Karpas-422 (cell line): ENCODE measurements at regions not wholly inside any gene's neighbourhood (a gene's known extent, or its start where the extent isn't known, plus 50 kb on each side); places are given as distances from the start of the nearest gene placed in this dataset.

ENCODE experiments used
- DNase-seq: peaks from one replicate; pipeline ENCODE4 v3.0.0-alpha.2; 2015
- H2AFZ ChIP-seq: fragments of 200-600 bp; sonication (generic); 2 replicates; pipeline ENCODE4 v1.6.1; 2014; ENCODE audit warnings: antibody characterized with exemption, low read length, mixed read lengths
- H3K27ac ChIP-seq: fragments of 200-600 bp; sonication (generic); 2 replicates; pipeline ENCODE4 v1.5.1; 2014; ENCODE audit warnings: mild to moderate bottlenecking, low read length, moderate library complexity
- H3K27me3 ChIP-seq: fragments of 200-600 bp; sonication (generic); 2 replicates; pipeline ENCODE4 v1.6.1; 2014; ENCODE audit warnings: low read length, mixed read lengths
- H3K36me3 ChIP-seq: fragments of 200-600 bp; sonication (generic); 2 replicates; pipeline ENCODE4 v1.6.1; 2014; ENCODE audit warnings: low read length, mixed read lengths; ENCODE audit not compliant: insufficient read depth
- H3K4me1 ChIP-seq: fragments of 200-600 bp; sonication (generic); 2 replicates; pipeline ENCODE4 v1.6.1; 2014; ENCODE audit warnings: mild to moderate bottlenecking, low read length, mixed read lengths
- H3K4me2 ChIP-seq: fragments of 200-600 bp; sonication (generic); 2 replicates; pipeline ENCODE4 v1.6.1; 2014; ENCODE audit warnings: low read length, low read depth, mild to moderate bottlenecking; ENCODE audit not compliant: poor library complexity, severe bottlenecking
- H3K4me3 ChIP-seq: fragments of 200-600 bp; sonication (generic); 2 replicates; pipeline ENCODE4 v1.5.1; 2014; ENCODE audit warnings: mild to moderate bottlenecking, antibody characterized with exemption, low read length, mixed read lengths
- H3K79me2 ChIP-seq: fragments of 200-600 bp; sonication (generic); 2 replicates; pipeline ENCODE4 v1.6.1; 2014; ENCODE audit warnings: mild to moderate bottlenecking, low read length, mixed read lengths
- H3K9ac ChIP-seq: fragments of 200-600 bp; sonication (generic); 2 replicates; pipeline ENCODE4 v1.6.0; 2014; ENCODE audit warnings: low read length
- H3K9me2 ChIP-seq: fragments of 200-600 bp; sonication (generic), shearing (Covaris generic); replicated peaks from 2 replicates; pipeline ENCODE4 v1.6.0; 2014; ENCODE audit warnings: mild to moderate bottlenecking, low read length, moderate library complexity; ENCODE audit not compliant: insufficient read depth
- H3K9me3 ChIP-seq: fragments of 300-700, 200-600 bp; sonication (generic); 2 replicates; pipeline ENCODE4 v1.6.1; 2014; ENCODE audit warnings: low read length, mixed read lengths
- H4K20me1 ChIP-seq: fragments of 200-600 bp; sonication (generic); 2 replicates; pipeline ENCODE4 v1.6.1; 2014; ENCODE audit warnings: mild to moderate bottlenecking, antibody characterized with exemption, low read length, low read depth; ENCODE audit not compliant: insufficient read depth

DNA sequence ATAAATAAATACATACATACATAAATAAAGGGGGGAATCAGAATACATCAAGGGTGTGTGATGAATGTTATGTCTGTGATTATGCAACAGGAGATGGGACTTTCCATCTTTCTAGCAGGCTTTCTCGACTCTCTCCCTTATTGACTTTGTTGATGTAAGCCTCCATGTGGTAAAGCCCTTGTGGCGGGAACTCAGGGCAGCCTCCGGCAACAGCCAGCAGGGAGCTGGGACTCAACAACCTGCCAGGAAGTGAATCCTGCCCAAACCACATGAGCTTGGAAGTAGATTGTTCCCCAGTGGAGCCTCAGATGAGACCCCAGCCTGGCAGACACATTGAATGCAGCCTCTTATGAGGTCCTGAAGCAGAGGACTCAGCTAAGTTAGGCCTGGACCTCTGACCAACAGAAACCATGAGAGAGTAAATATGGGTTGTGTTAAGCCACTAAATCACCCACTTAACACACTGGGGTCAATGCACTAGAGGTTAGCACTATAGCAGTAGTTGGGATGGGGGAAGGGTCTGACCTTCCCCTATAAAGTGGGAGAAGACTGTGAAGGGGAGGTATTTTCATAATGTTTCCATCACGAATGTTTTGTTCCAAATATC, 104.0 kb downstream of the JCAD start:
- no peaks in the 10 kb centered on the region for H3K9me2 ChIP-seq
- H3K79me2 ChIP-seq = no peaks in the 10 kb centered on the region
- no peak overlapping the region for H2AFZ ChIP-seq
- no peaks in the 10 kb centered on the region for H3K27me3 ChIP-seq
- peaks cover 9% of the 10 kb centered on the region for H3K4me1 ChIP-seq
- H3K36me3 ChIP-seq = no peaks in the 10 kb centered on the region
- no peak for DNase-seq
- H3K27ac ChIP-seq = no peak overlapping the region
- H4K20me1 ChIP-seq = no peaks in the 10 kb centered on the region
- no peak overlapping the region for H3K4me3 ChIP-seq
- H3K9ac ChIP-seq = no peak overlapping the region
- no peaks in the 10 kb centered on the region for H3K9me3 ChIP-seq
- H3K4me2 ChIP-seq = no peak overlapping the region

GRCh38 chr10:29951441-29951931, 107.9 kb downstream of the JCAD start:
- no peaks in the 10 kb centered on the region for H3K27me3 ChIP-seq
- no peak overlapping the region for H3K27ac ChIP-seq
- DNase-seq = no peak
- H3K36me3 ChIP-seq = no peaks in the 10 kb centered on the region
- H3K9me2 ChIP-seq = no peaks in the 10 kb centered on the region
- H3K79me2 ChIP-seq = no peaks in the 10 kb centered on the region
- no peaks in the 10 kb centered on the region for H3K9me3 ChIP-seq
- no peaks in the 10 kb centered on the region for H3K4me1 ChIP-seq
- H4K20me1 ChIP-seq = no peaks in the 10 kb centered on the region
- no peak overlapping the region for H3K9ac ChIP-seq
- H3K4me3 ChIP-seq = no peak overlapping the region
- H3K4me2 ChIP-seq = no peak overlapping the region
- no peak overlapping the region for H2AFZ ChIP-seq

DNA sequence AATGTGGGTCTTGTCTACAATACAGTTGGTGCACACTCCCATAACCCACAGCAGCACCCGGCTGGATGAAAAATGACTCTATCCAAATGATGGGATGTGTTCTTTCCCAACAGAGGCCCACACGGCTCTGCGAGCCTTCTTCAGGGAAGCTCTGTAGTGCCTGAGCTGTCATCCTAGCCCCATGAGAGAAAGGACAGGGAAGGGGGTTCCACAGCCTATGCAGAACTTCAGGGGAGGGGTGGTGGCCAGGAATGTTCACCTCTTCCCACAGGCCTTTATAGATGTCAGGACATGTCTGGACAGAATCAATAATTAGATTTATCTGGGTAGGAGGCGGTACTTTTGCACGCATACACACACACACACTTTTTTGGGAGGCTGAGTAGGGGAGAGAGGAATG, 109.0 kb downstream of the JCAD start:
- no peak overlapping the region for H3K4me3 ChIP-seq
- H4K20me1 ChIP-seq = no peaks in the 10 kb centered on the region
- no peak overlapping the region for H3K27ac ChIP-seq
- no peak overlapping the region for H3K9ac ChIP-seq
- no peaks in the 10 kb centered on the region for H3K9me3 ChIP-seq
- H3K4me1 ChIP-seq = no peaks in the 10 kb centered on the region
- DNase-seq = no peak
- no peaks in the 10 kb centered on the region for H3K9me2 ChIP-seq
- no peaks in the 10 kb centered on the region for H3K27me3 ChIP-seq
- no peaks in the 10 kb centered on the region for H3K79me2 ChIP-seq
- no peaks in the 10 kb centered on the region for H3K36me3 ChIP-seq
- no peak overlapping the region for H3K4me2 ChIP-seq
- no peak overlapping the region for H2AFZ ChIP-seq

- H4K20me1 ChIP-seq = no peaks in the 10 kb centered on the region
- no peak overlapping the region for H2AFZ ChIP-seq
- H3K9ac ChIP-seq = no peak overlapping the region
- H3K27ac ChIP-seq = no peak overlapping the region
- H3K9me2 ChIP-seq = no peaks in the 10 kb centered on the region
- no peaks in the 10 kb centered on the region for H3K4me1 ChIP-seq
- H3K79me2 ChIP-seq = no peaks in the 10 kb centered on the region
- H3K27me3 ChIP-seq = no peaks in the 10 kb centered on the region
- H3K9me3 ChIP-seq = no peaks in the 10 kb centered on the region
- no peak for DNase-seq
- no peaks in the 10 kb centered on the region for H3K36me3 ChIP-seq
- no peak overlapping the region for H3K4me2 ChIP-seq
- no peak overlapping the region for H3K4me3 ChIP-seq
These were observed 109.9 kb downstream of the JCAD start for GRCh38 chr10:29949411-29950011.

DNA sequence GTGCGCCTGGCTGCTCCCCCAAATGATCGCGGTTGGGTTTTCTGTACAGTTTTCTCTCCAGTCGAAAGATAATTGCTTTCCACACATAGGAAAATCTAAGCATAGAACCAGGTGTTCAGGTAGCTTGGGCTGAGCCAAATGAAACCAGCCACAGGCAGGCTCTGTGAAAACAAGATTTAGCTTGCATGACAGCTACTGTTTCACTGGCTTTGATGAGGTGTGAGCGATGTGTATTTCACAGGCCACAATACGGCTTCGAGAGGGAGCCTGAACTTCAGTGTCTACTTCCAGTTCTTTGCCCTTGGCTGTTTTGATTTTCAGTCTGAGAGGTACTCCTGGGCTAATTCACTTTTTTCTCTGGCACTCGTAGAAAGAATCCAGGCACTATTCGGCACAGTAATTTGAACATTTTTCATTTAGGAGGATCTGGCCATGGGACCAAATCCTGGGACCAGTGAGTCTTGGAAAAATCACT, 110.5 kb downstream of the JCAD start:
- Histone ChIP-seq H3K9me3 (no peaks in the 10 kb centered on the region), H3K9me2 (no peaks in the 10 kb centered on the region), H3K79me2 (no peaks in the 10 kb centered on the region), H4K20me1 (no peaks in the 10 kb centered on the region), H3K4me3 (no peak overlapping the region), H3K36me3 (no peaks in the 10 kb centered on the region), H3K4me2 (no peak overlapping the region), H3K27me3 (no peaks in the 10 kb centered on the region), H3K4me1 (no peaks in the 10 kb centered on the region), H2AFZ (no peak overlapping the region), H3K9ac (no peak overlapping the region), H3K27ac (no peak overlapping the region)
- DNase-seq = no peak

DNA sequence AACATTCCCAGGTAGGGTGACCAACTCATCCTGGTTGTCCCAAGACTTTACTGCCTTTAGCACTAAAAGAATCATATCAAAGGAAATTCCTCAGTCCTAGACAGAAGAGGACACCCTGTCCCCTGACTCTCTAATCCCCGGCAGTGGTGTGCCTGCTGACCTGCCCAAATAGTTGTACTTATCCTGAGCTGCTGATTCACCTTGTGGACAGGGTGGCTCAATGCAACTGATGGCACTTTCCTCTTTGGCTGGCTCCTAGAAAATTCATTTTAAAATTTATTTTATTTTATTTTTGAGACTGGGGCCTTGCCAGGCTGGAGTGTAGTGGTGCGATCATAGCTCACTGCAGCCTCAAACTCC, 111.7 kb downstream of the JCAD start:
- Histone ChIP-seq H3K9me2 (no peaks in the 10 kb centered on the region), H3K4me2 (no peak overlapping the region), H3K4me3 (no peak overlapping the region), H2AFZ (no peak overlapping the region), H3K9ac (no peak overlapping the region), H3K27ac (no peak overlapping the region), H3K36me3 (no peaks in the 10 kb centered on the region), H4K20me1 (no peaks in the 10 kb centered on the region), H3K79me2 (no peaks in the 10 kb centered on the region), H3K27me3 (no peaks in the 10 kb centered on the region), H3K9me3 (no peaks in the 10 kb centered on the region), H3K4me1 (no peaks in the 10 kb centered on the region)
- no peak for DNase-seq

DNA sequence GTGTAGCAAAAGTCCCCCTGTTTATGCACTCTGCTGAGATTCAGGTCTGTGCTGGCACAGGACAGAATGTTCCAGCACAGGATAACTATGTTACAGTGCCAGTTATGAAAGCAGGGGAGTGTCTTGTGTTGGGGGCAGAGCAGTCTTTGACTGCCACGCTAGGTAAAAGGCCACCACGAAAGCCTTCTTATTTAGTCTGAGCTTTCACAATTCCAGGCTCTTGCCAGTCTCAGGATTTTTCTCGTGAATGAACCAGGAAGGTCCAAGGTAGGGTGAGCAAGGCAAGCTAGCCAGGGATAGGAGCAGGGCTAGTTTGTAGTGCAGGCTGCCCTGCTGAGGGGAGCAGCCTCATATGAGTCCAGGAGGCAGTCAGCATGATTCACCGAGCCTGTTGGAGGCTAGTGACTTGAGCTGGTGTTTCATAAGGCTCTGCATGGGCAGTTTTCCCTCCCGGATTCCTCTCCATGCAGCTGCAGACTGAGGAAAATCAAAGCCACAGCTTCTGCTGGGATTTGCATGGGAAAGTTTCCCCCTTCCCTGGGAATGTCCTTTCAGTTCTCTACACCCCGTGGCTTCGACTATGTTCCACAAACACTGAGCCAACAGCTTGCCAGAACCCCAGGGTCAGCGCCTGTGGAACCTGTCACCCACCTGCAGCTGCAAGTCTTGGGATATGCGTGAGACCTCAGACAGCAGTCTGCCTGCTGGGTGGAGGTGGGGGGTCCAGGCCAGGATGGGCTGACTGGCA, 112.3 kb downstream of the JCAD start:
- Histone ChIP-seq H3K9ac (no peak overlapping the region), H3K27ac (no peak overlapping the region), H3K9me3 (no peaks in the 10 kb centered on the region), H3K9me2 (no peaks in the 10 kb centered on the region), H3K79me2 (no peaks in the 10 kb centered on the region), H3K4me2 (no peak overlapping the region), H3K36me3 (no peaks in the 10 kb centered on the region), H3K4me3 (no peak overlapping the region), H4K20me1 (no peaks in the 10 kb centered on the region), H3K27me3 (no peaks in the 10 kb centered on the region), H2AFZ (no peak overlapping the region), H3K4me1 (no peaks in the 10 kb centered on the region)
- no peak for DNase-seq

- H3K27me3 ChIP-seq = no peaks in the 10 kb centered on the region
- H3K79me2 ChIP-seq = no peaks in the 10 kb centered on the region
- H3K4me1 ChIP-seq = no peaks in the 10 kb centered on the region
- DNase-seq = no peak
- H2AFZ ChIP-seq = no peak overlapping the region
- no peaks in the 10 kb centered on the region for H3K9me3 ChIP-seq
- H4K20me1 ChIP-seq = no peaks in the 10 kb centered on the region
- H3K27ac ChIP-seq = no peak overlapping the region
- H3K9me2 ChIP-seq = no peaks in the 10 kb centered on the region
- no peak overlapping the region for H3K4me2 ChIP-seq
- no peaks in the 10 kb centered on the region for H3K36me3 ChIP-seq
- H3K4me3 ChIP-seq = no peak overlapping the region
- H3K9ac ChIP-seq = no peak overlapping the region
These were observed 112.8 kb downstream of the JCAD start for GRCh38 chr10:29946614-29946952.
